ENCODE measurements at regions not wholly inside any gene's neighbourhood (a gene's known extent, or its start where the extent isn't known, plus 50 kb on each side); places are given as distances from the start of the nearest gene placed in this dataset.

DNA sequence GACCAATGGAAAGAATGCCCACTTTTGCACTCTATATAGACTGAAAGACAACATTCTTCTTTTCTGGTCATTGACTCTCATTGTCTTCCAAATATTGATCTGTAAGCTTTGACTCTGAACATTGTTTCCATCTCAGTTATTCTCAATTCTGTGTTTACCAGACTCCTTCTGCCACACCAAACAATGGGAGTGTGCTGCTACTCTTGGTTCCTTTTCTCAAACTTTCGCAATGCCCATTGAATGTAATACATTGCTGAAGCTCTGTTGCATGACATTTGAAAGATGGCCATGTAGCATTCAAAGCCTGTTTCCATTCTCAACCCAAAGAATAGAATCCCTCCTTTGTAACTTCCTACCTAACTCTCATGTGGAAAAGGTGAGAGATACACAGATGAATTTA is 136.2 kb downstream of the BTC start:
- Histone ChIP-seq H3K4me3 (ENCODE audit: control insufficient read depth in 2 of 3, extremely low read depth in 1 of 3, insufficient read depth in 2 of 3, low read depth in 1 of 3, low read length in 3 of 3) (no peak overlapping the region), H3K27me3 (ENCODE audit: control insufficient read depth, extremely low read depth, insufficient read depth, low read length) (no peaks in the 10 kb centered on the region), H3K9me1 (ENCODE audit: control insufficient read depth, extremely low read depth, insufficient read depth, low read length) (no peaks in the 10 kb centered on the region), H3K9ac (ENCODE audit: control insufficient read depth, extremely low read depth, insufficient read depth, low read length) (no peak overlapping the region), H3K9me3 (ENCODE audit: control insufficient read depth, low read depth, low read length) (no peaks in the 10 kb centered on the region), H3K36me3 (ENCODE audit: control insufficient read depth in 2 of 2, extremely low read depth in 1 of 2, insufficient read depth in 2 of 2, low read length in 2 of 2) (no peaks in the 10 kb centered on the region), H4K20me1 (ENCODE audit: control insufficient read depth, extremely low read depth, insufficient read depth, low read length) (no peaks in the 10 kb centered on the region), H3K4me1 (ENCODE audit: control insufficient read depth, extremely low read depth, insufficient read depth, low read length) (peaks cover 51% of the 10 kb centered on the region), H2AFZ (ENCODE audit: control insufficient read depth, low read length) (no peak overlapping the region), H3K79me2 (ENCODE audit: control insufficient read depth, insufficient read depth, low read length) (no peaks in the 10 kb centered on the region), H3K4me2 (ENCODE audit: control insufficient read depth, extremely low read depth, insufficient read depth, low read depth, low read length) (no peak overlapping the region), H3K27ac (ENCODE audit: control insufficient read depth, insufficient read depth, low read length) (peak overlapping the region; percentile 85)
- dilution Hi-C loops (cut with MboI; ENCODE audit: extremely low pct_ligation_motif_present, low sequenced_read_pairs) = no loop called here
- peak; percentile 56 for FAIRE-seq
- no peak for TF ChIP-seq EZH2 (IDR thresholded peaks at IDR 0.05; ENCODE audit: low read length)
- TF ChIP-seq, protein P1, sequence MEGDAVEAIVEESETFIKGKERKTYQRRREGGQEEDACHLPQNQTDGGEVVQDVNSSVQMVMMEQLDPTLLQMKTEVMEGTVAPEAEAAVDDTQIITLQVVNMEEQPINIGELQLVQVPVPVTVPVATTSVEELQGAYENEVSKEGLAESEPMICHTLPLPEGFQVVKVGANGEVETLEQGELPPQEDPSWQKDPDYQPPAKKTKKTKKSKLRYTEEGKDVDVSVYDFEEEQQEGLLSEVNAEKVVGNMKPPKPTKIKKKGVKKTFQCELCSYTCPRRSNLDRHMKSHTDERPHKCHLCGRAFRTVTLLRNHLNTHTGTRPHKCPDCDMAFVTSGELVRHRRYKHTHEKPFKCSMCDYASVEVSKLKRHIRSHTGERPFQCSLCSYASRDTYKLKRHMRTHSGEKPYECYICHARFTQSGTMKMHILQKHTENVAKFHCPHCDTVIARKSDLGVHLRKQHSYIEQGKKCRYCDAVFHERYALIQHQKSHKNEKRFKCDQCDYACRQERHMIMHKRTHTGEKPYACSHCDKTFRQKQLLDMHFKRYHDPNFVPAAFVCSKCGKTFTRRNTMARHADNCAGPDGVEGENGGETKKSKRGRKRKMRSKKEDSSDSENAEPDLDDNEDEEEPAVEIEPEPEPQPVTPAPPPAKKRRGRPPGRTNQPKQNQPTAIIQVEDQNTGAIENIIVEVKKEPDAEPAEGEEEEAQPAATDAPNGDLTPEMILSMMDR (optimal IDR thresholded peaks at IDR 0.05 in 1 of 3, IDR thresholded peaks at IDR 0.05 in 1 of 3, conservative IDR thresholded peaks at IDR 0.05 in 1 of 3; ENCODE audit: extremely low read depth in 1 of 3, insufficient read depth in 2 of 3, low read length in 3 of 3) = no peak
- no peak for DNase-seq (ENCODE audit: low read depth, low spot score)

- peak overlapping the region; percentile 35 for H3K9ac ChIP-seq (ENCODE audit: control insufficient read depth, extremely low read depth, insufficient read depth, low read length)
- no peak overlapping the region for H3K4me2 ChIP-seq (ENCODE audit: control insufficient read depth, extremely low read depth, insufficient read depth, low read depth, low read length)
- H4K20me1 ChIP-seq (ENCODE audit: control insufficient read depth, extremely low read depth, insufficient read depth, low read length) = no peaks in the 10 kb centered on the region
- no peaks in the 10 kb centered on the region for H3K9me1 ChIP-seq (ENCODE audit: control insufficient read depth, extremely low read depth, insufficient read depth, low read length)
- DNase-seq (ENCODE audit: low read depth, low spot score) (peak; percentile 97), FAIRE-seq (peak; percentile 97)
- no peaks in the 10 kb centered on the region for H3K79me2 ChIP-seq (ENCODE audit: control insufficient read depth, insufficient read depth, low read length)
- H3K9me3 ChIP-seq (ENCODE audit: control insufficient read depth, low read depth, low read length) = no peaks in the 10 kb centered on the region
- peaks cover 37% of the 10 kb centered on the region for H3K4me1 ChIP-seq (ENCODE audit: control insufficient read depth, extremely low read depth, insufficient read depth, low read length)
- no peak overlapping the region for H3K4me3 ChIP-seq (ENCODE audit: control insufficient read depth in 2 of 3, extremely low read depth in 1 of 3, insufficient read depth in 2 of 3, low read depth in 1 of 3, low read length in 3 of 3)
- no peaks in the 10 kb centered on the region for H3K27me3 ChIP-seq (ENCODE audit: control insufficient read depth, extremely low read depth, insufficient read depth, low read length)
- no peaks in the 10 kb centered on the region for H3K36me3 ChIP-seq (ENCODE audit: control insufficient read depth in 2 of 2, extremely low read depth in 1 of 2, insufficient read depth in 2 of 2, low read length in 2 of 2)
- H3K27ac ChIP-seq (ENCODE audit: control insufficient read depth, insufficient read depth, low read length) = peak overlapping the region; percentile 85
- dilution Hi-C loops (cut with MboI; ENCODE audit: extremely low pct_ligation_motif_present, low sequenced_read_pairs) = no loop called here
- TF ChIP-seq EZH2 (IDR thresholded peaks at IDR 0.05; ENCODE audit: low read length) = no peak
- TF ChIP-seq, protein P1 (optimal IDR thresholded peaks at IDR 0.05 in 1 of 3, IDR thresholded peaks at IDR 0.05 in 1 of 3, conservative IDR thresholded peaks at IDR 0.05 in 1 of 3; ENCODE audit: extremely low read depth in 1 of 3, insufficient read depth in 2 of 3, low read length in 3 of 3) = no peak
- no peak overlapping the region for H2AFZ ChIP-seq (ENCODE audit: control insufficient read depth, low read length)
Measured at GRCh38 chr4:74659576-74660411, 134.5 kb downstream of the BTC start.
